ENCODE measurements at regions not wholly inside any gene's neighbourhood (a gene's known extent, or its start where the extent isn't known, plus 50 kb on each side); places are given as distances from the start of the nearest gene placed in this dataset.

- TF ChIP-seq CTCF (IDR thresholded peaks at IDR 0.05) = no peak
- no peak for TF ChIP-seq POLR2AphosphoS5 (IDR thresholded peaks at IDR 0.05; ENCODE audit: low read depth, low read length)
- no peak for TF ChIP-seq REST (IDR thresholded peaks at IDR 0.05; ENCODE audit: insufficient read depth in 1 of 2, low read depth in 2 of 2, low read length in 1 of 2)
Measured at GRCh38 chr16:86101897-86102157, 202.9 kb downstream of the IRF8 start.

Data from Panc1 (cell line).